Kidney (tissue), 13 donors: ENCODE measurements at regions not wholly inside any gene's neighbourhood (a gene's known extent, or its start where the extent isn't known, plus 50 kb on each side); places are given as distances from the start of the nearest gene placed in this dataset.

ENCODE experiments used
- DNase-seq, 5 donors: peaks; one replicate each; pipeline ENCODE4 v3.0.0-alpha.2; 2013 to 2020
- FAIRE-seq: peaks from 2 replicates; lab custom pipeline; 2012; peaks lifted over from hg19 to GRCh38; lab: Jason Lieb, UNC
- H3K27ac ChIP-seq, 2 donors: one replicate each; pipeline ENCODE4 v1.7.0; 2013; ENCODE audit warnings: low read depth in 2 of 2, low read length in 2 of 2, inconsistent platforms in 1 of 2
- H3K27me3 ChIP-seq: one replicate; pipeline ENCODE4 v1.7.1; 2013; ENCODE audit warnings: low read length, inconsistent platforms; ENCODE audit not compliant: control insufficient read depth, insufficient read depth
- H3K36me3 ChIP-seq, 3 donors: one replicate each; pipeline versions ENCODE4 v1.7.0 to v1.7.1; 2013; ENCODE audit warnings: low read length in 3 of 3, control low read depth in 1 of 3, inconsistent platforms in 1 of 3; ENCODE audit not compliant: insufficient read depth in 3 of 3, control insufficient read depth in 2 of 3
- H3K4me1 ChIP-seq, 3 donors: one replicate each; pipeline versions ENCODE4 v1.7.0 to v1.7.1; 2013; ENCODE audit warnings: low read length in 3 of 3, inconsistent platforms in 1 of 3, low read depth in 1 of 3; ENCODE audit not compliant: control insufficient read depth in 2 of 3, insufficient read depth in 2 of 3
- H3K4me3 ChIP-seq, 3 donors: one replicate each; pipeline versions ENCODE4 v1.7.0 to v1.8.1; 2013; ENCODE audit warnings: low read length in 3 of 3, control low read depth in 1 of 3, inconsistent platforms in 1 of 3
- H3K9ac ChIP-seq, 3 donors: one replicate each; pipeline versions ENCODE4 v1.7.0 to v1.7.1; 2013; ENCODE audit warnings: low read length in 3 of 3, control low read depth in 1 of 3, inconsistent platforms in 1 of 3
- H3K9me3 ChIP-seq, 3 donors: one replicate each; pipeline versions ENCODE4 v1.7.0 to v1.7.1; 2013; ENCODE audit warnings: low read length in 3 of 3, control low read depth in 1 of 3, inconsistent platforms in 1 of 3; ENCODE audit not compliant: control insufficient read depth in 2 of 3, insufficient read depth in 1 of 3
- CTCF ChIP-seq: IDR thresholded peaks from 3 replicates; pipeline ENCODE4 v1.5.1; 2012; ENCODE audit warnings: mild to moderate bottlenecking, moderate library complexity, borderline replicate concordance; ENCODE audit not compliant: insufficient read depth; ENCODE audit errors: extremely low read depth
- intact Hi-C: fragments of 100-400 bp; cut with DNase I; formaldehyde crosslinking; loops from one replicate; pipeline ENCODE4 v1.11.1; 2022
- donor health status: control.
- donor health status: control.
- donor health status: control.
- donor health status: control.
- donor health status: control.
- donor health status: DM: yes; HTN: yes; CAD: no.
- donor health status: Normal renal cell carcinoma (clear cell type).

DNA sequence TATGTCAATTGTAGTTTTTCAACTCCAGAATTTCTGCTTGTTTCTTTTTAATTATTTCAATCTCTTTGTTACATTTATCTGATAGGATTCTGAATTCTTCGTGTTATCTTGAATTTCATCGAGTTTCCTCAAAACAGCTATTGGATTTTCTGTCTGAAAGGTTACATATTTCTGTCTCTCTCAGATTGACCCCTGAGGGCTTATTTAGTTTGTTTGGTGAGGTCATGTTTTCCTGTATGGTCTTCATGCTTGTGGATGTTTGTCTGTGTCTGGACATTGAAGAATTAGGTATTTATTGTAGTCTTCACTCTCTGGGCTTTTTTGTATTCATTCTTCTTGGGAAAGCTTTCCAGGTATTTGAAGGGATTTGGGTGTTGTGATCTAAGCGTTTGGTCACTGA is 85.6 kb downstream of the SNAPC1 start:
- Histone ChIP-seq H3K9ac (no peak overlapping the region), H3K27ac (no peak overlapping the region), H3K9me3 (peaks cover 0 to 9% (median 0%) of the 10 kb centered on the region in 3 donors), H3K4me1 (no peaks in the 10 kb centered on the region), H3K36me3 (no peaks in the 10 kb centered on the region), H3K4me3 (no peak overlapping the region), H3K27me3 (no peaks in the 10 kb centered on the region)
- intact Hi-C loops = no loop called here
- no peak for TF ChIP-seq CTCF
- no peak for FAIRE-seq
- DNase-seq = no peak

DNA sequence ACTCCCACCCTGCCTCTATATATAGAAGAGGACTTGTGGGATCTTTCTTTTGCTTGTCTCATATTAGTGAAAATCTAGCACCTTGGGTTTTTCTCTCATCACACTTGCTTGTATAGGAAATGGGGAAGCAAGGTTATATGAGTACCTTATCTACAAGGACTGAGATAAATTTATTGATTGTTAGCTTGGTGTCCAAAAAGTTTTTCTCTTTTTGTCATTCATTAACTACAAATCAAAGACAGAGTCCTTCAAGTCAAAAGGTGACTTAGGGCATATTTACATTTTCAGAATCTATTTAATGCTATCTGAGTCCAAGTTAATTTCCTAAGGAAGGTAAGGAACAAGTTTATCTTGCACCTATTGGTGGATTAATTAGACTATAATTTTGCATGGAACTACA is 92.7 kb downstream of the SNAPC1 start:
- intact Hi-C loops = no loop called here
- no peak for DNase-seq

DNA sequence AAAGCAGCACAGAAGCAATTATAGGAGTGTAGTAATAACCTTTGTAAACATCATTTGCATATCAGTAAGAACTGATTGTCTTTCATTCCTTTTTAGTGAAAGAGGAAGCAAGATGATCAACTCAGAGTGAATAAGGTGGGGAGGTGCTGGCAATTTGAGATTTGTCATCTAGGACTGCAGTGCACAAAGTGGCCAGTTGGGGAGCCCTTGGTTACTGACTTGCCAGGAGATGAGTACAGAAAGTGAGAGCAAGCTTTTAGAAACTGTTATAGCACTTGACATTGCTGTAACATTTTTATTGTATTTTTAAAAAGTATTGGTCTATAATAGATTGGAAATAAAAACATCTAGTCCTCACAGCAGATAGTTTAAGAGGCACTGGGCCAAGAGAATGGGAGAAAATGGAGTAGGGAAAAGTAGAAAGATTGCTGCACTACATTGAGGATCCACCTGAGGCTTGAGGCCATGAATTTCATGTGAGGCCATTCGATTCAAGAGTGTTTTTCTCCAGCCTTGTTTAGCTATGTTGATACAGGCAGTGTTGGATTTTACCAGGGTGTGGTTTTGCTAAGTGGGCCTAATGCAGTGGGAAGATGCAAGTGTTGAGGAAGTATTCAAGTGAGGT is 98.2 kb downstream of the SNAPC1 start:
- Histone ChIP-seq H3K36me3 (no peaks in the 10 kb centered on the region), H3K4me1 (no peaks in the 10 kb centered on the region), H3K27ac (no peak overlapping the region), H3K9ac (no peak overlapping the region), H3K9me3 (no peaks in the 10 kb centered on the region), H3K27me3 (no peaks in the 10 kb centered on the region), H3K4me3 (no peak overlapping the region)
- FAIRE-seq (no peak), DNase-seq (peak in 3 of 5 donors; percentile 24 to 50 (median 31))
- peak; percentile 55 for TF ChIP-seq CTCF
- intact Hi-C loops = no loop called here

More for the DNA sequence above, 92.7 kb downstream of the SNAPC1 start:
- no peaks in the 10 kb centered on the region for H3K36me3 ChIP-seq
- no peaks in the 10 kb centered on the region for H3K4me1 ChIP-seq
- H3K27me3 ChIP-seq = no peaks in the 10 kb centered on the region
- H3K9ac ChIP-seq = no peak overlapping the region
- H3K9me3 ChIP-seq = no peaks in the 10 kb centered on the region
- FAIRE-seq = no peak
- no peak overlapping the region for H3K27ac ChIP-seq
- TF ChIP-seq CTCF = no peak
- no peak overlapping the region for H3K4me3 ChIP-seq

GRCh38 chr14:61861320-61861865 is 99.2 kb downstream of the SNAPC1 start:
- no peaks in the 10 kb centered on the region for H3K9me3 ChIP-seq
- FAIRE-seq (no peak), DNase-seq (no peak)
- intact Hi-C loops = no loop called here
- no peak overlapping the region for H3K27ac ChIP-seq
- no peaks in the 10 kb centered on the region for H3K36me3 ChIP-seq
- H3K27me3 ChIP-seq = no peaks in the 10 kb centered on the region
- no peak overlapping the region for H3K9ac ChIP-seq
- no peaks in the 10 kb centered on the region for H3K4me1 ChIP-seq
- H3K4me3 ChIP-seq = no peak overlapping the region
- no peak for TF ChIP-seq CTCF
